Neural crest cell (in vitro differentiated cells): ENCODE measurements at regions not wholly inside any gene's neighbourhood (a gene's known extent, or its start where the extent isn't known, plus 50 kb on each side); places are given as distances from the start of the nearest gene placed in this dataset.

Experiments
- DNase-seq: peaks from one replicate; pipeline ENCODE4 v3.0.0; 2021; ENCODE audit warnings: low read depth, mixed read lengths, low spot score
- H3K27ac Mint-ChIP-seq: one replicate; pipeline ENCODE4 v1.8.0; 2021; ENCODE audit warnings: mild to moderate bottlenecking, mixed read lengths; ENCODE audit not compliant: unreplicated experiment
- H3K27me3 Mint-ChIP-seq: 2 replicates; pipeline ENCODE4 v1.8.0; 2021; ENCODE audit warnings: low read depth, mild to moderate bottlenecking, mixed read lengths
- H3K36me3 Mint-ChIP-seq: 2 replicates; pipeline ENCODE4 v1.8.0; 2021; ENCODE audit warnings: low read depth, mild to moderate bottlenecking, mixed read lengths
- H3K4me1 Mint-ChIP-seq: 2 replicates; pipeline ENCODE4 v1.8.0; 2021; ENCODE audit warnings: mixed read lengths
- H3K4me3 Mint-ChIP-seq: one replicate; pipeline ENCODE4 v1.8.0; 2021; ENCODE audit warnings: mild to moderate bottlenecking, mixed read lengths
- H3K9me3 Mint-ChIP-seq: 2 replicates; pipeline ENCODE4 v1.8.0; 2021; ENCODE audit warnings: mixed read lengths
- CTCF ChIP-seq: fragments of 200-600 bp; sonication (generic); conservative IDR thresholded peaks from 2 replicates; pipeline ENCODE4 v1.5.0; 2021; ENCODE audit warnings: antibody characterized with exemption, mild to moderate bottlenecking

- Mint-ChIP-seq H3K27ac (no peak overlapping the region), H3K9me3 (no peaks in the 10 kb centered on the region), H3K36me3 (no peaks in the 10 kb centered on the region), H3K4me3 (no peak overlapping the region), H3K4me1 (no peaks in the 10 kb centered on the region), H3K27me3 (peaks cover 42% of the 10 kb centered on the region)
- DNase-seq = no peak
- no peak for TF ChIP-seq CTCF
Observed at GRCh38 chr1:220983877-220984635, 104.8 kb downstream of the HLX start.

GRCh38 chr1:220990427-220991339 lies 111.4 kb downstream of the HLX start:
- Mint-ChIP-seq H3K4me3 (no peak overlapping the region), H3K36me3 (no peaks in the 10 kb centered on the region), H3K27ac (no peak overlapping the region), H3K9me3 (no peaks in the 10 kb centered on the region), H3K4me1 (no peaks in the 10 kb centered on the region), H3K27me3 (peaks cover 62% of the 10 kb centered on the region)
- no peak for TF ChIP-seq CTCF
- no peak for DNase-seq

- no peak for DNase-seq
- no peaks in the 10 kb centered on the region for H3K4me1 Mint-ChIP-seq
- no peak overlapping the region for H3K4me3 Mint-ChIP-seq
- no peaks in the 10 kb centered on the region for H3K36me3 Mint-ChIP-seq
- no peak overlapping the region for H3K27ac Mint-ChIP-seq
- no peak for TF ChIP-seq CTCF
- peaks cover 57% of the 10 kb centered on the region for H3K27me3 Mint-ChIP-seq
- H3K9me3 Mint-ChIP-seq = no peaks in the 10 kb centered on the region
Observed at GRCh38 chr1:220991506-220991905, 112.3 kb downstream of the HLX start.

GRCh38 chr1:220991959-220992704 lies 112.9 kb downstream of the HLX start:
- H3K4me1 Mint-ChIP-seq = no peaks in the 10 kb centered on the region
- no peak for TF ChIP-seq CTCF
- H3K27ac Mint-ChIP-seq = no peak overlapping the region
- H3K36me3 Mint-ChIP-seq = no peaks in the 10 kb centered on the region
- H3K9me3 Mint-ChIP-seq = peaks cover 3% of the 10 kb centered on the region
- no peak for DNase-seq
- H3K27me3 Mint-ChIP-seq = peaks cover 52% of the 10 kb centered on the region
- H3K4me3 Mint-ChIP-seq = no peak overlapping the region

GRCh38 chr1:220992705-220993052 lies 113.4 kb downstream of the HLX start:
- no peak for TF ChIP-seq CTCF
- DNase-seq = no peak
- H3K27me3 Mint-ChIP-seq = peaks cover 47% of the 10 kb centered on the region
- no peaks in the 10 kb centered on the region for H3K4me1 Mint-ChIP-seq
- no peaks in the 10 kb centered on the region for H3K36me3 Mint-ChIP-seq
- H3K9me3 Mint-ChIP-seq = peaks cover 3% of the 10 kb centered on the region
- no peak overlapping the region for H3K4me3 Mint-ChIP-seq
- H3K27ac Mint-ChIP-seq = no peak overlapping the region
